Mammary epithelial cell (primary cell): ENCODE measurements at regions not wholly inside any gene's neighbourhood (a gene's known extent, or its start where the extent isn't known, plus 50 kb on each side); places are given as distances from the start of the nearest gene placed in this dataset.

Source experiments
- CTCF ChIP-seq, 2 donors: IDR thresholded peaks in 1 of 2; conservative IDR thresholded peaks in 1 of 2; 2 replicates each; pipeline ENCODE4 v1.5.1; 2011 to 2012; ENCODE audit warnings: inconsistent platforms in 2 of 2, low read length in 2 of 2, mild to moderate bottlenecking in 2 of 2, control low read depth in 1 of 2, low read depth in 1 of 2; ENCODE audit not compliant: insufficient read depth in 1 of 2; ENCODE audit errors: extremely low read depth in 1 of 2
- EZH2 ChIP-seq: IDR thresholded peaks from 2 replicates; pipeline ENCODE4 v1.6.1; 2012; ENCODE audit warnings: low read length, inconsistent platforms, borderline replicate concordance

- TF ChIP-seq CTCF (conservative IDR thresholded peaks at IDR 0.05 in 1 of 2, IDR thresholded peaks at IDR 0.05 in 1 of 2; ENCODE audit: extremely low read depth in 1 of 2, insufficient read depth in 1 of 2, low read depth in 1 of 2, low read length in 2 of 2) (no peak), EZH2 (no peak)
Measured at GRCh38 chr1:53394306-53394705, 64.9 kb upstream of the DMRTB1 start.
